ENCODE measurements at regions not wholly inside any gene's neighbourhood (a gene's known extent, or its start where the extent isn't known, plus 50 kb on each side); places are given as distances from the start of the nearest gene placed in this dataset.

DNA sequence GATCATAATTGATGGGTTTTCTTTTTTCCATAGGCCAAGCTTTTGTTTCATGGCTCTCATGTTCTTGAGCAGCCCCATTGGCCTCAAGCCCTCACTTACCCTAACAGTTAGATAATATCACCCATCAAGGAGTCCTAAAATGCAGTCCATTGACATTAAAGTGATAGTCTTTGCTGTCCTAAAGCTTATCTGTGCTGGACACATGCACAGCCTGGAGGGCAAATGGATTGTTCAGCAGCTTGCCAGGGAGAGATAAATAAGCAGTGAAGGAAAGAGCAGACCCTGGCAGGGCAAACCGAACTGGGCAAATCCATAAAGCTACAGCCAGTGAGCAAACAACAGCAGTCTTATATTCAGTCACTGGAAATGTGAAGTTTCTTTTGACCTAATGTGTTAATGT lies 199.6 kb upstream of the MID1 start:
- H3K27me3 ChIP-seq: no peaks in the 10 kb centered on the region
- H3K4me3 ChIP-seq: no peak overlapping the region
- H3K9me3 ChIP-seq: no peaks in the 10 kb centered on the region
- no peaks in the 10 kb centered on the region for H3K36me3 ChIP-seq
- DNase-seq: no peak
- H3K4me1 ChIP-seq: no peaks in the 10 kb centered on the region
- TF ChIP-seq, protein P1, sequence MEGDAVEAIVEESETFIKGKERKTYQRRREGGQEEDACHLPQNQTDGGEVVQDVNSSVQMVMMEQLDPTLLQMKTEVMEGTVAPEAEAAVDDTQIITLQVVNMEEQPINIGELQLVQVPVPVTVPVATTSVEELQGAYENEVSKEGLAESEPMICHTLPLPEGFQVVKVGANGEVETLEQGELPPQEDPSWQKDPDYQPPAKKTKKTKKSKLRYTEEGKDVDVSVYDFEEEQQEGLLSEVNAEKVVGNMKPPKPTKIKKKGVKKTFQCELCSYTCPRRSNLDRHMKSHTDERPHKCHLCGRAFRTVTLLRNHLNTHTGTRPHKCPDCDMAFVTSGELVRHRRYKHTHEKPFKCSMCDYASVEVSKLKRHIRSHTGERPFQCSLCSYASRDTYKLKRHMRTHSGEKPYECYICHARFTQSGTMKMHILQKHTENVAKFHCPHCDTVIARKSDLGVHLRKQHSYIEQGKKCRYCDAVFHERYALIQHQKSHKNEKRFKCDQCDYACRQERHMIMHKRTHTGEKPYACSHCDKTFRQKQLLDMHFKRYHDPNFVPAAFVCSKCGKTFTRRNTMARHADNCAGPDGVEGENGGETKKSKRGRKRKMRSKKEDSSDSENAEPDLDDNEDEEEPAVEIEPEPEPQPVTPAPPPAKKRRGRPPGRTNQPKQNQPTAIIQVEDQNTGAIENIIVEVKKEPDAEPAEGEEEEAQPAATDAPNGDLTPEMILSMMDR (IDR thresholded peaks at IDR 0.05): no peak
- H3K27ac ChIP-seq: no peak overlapping the region

DNA sequence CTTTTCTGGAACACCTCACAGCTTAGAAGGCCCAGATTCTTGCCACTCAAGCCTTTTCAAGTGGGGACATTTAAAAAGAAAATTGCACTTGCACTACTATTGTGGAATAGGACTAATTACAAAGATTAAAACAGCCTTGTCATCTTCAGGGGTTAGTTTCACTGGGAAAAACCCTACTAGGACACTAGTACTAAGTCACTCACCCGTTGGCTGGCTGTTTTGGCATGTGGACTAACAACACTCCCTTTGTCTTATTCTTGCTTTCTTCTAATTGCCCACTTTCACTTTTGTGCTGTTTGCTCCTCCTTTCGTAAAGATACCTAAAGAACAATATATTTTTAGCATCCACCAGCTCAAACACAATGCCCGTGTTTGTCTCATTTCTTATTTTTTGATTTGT lies 200.9 kb upstream of the MID1 start:
- no peaks in the 10 kb centered on the region for H3K36me3 ChIP-seq
- no peak overlapping the region for H3K4me3 ChIP-seq
- no peaks in the 10 kb centered on the region for H3K9me3 ChIP-seq
- no peaks in the 10 kb centered on the region for H3K4me1 ChIP-seq
- no peak for DNase-seq
- TF ChIP-seq POLR2A (IDR thresholded peaks at IDR 0.05): no peak
- TF ChIP-seq, protein P1 (IDR thresholded peaks at IDR 0.05): no peak
- H3K27me3 ChIP-seq: no peaks in the 10 kb centered on the region
- no peak overlapping the region for H3K27ac ChIP-seq

DNA sequence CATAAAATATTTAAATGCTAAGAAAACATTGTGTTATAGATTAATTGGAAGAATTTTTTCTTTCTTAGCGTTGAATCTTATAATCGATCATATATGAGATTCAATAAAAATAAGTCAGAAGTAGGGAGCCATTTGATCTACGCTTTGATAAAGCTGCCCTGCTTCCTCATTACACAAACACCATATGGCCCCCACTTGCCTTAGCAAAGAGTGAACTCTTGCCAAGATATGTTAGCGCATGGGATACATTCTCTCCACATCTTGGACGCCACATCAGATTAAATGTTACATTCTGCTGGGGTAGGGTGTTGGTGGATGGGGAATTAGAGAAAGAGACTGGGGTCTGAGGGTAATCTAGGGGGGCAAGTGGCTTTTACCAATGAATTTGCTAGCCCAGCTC lies 207.7 kb upstream of the MID1 start:
- Histone ChIP-seq H3K27ac (no peak overlapping the region), H3K36me3 (no peaks in the 10 kb centered on the region), H3K9me3 (no peaks in the 10 kb centered on the region), H3K4me3 (no peak overlapping the region), H3K4me1 (no peaks in the 10 kb centered on the region), H3K27me3 (no peaks in the 10 kb centered on the region)
- TF ChIP-seq, protein P1 (IDR thresholded peaks at IDR 0.05): no peak
- TF ChIP-seq POLR2A (IDR thresholded peaks at IDR 0.05): no peak
- DNase-seq: no peak

DNA sequence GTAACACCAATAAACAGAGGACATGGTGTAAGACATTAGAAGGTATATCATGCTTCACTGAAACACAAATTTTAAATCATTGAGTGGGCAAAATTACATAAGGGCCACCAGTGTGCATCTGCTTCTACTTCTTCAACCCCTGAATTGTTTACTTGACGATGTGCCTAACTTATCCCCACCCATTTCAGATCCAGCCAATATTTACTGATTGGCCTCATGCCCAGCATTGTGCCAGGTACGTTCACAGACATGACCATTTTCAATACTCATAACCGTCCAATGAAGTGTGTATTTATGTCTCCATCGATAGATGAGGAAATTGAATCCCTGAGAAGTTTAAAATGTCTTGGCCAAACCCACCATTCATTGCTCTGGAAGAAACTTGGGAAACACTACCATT lies 208.3 kb upstream of the MID1 start:
- H3K9me3 ChIP-seq: no peaks in the 10 kb centered on the region
- no peaks in the 10 kb centered on the region for H3K36me3 ChIP-seq
- H3K4me3 ChIP-seq: no peak overlapping the region
- no peaks in the 10 kb centered on the region for H3K4me1 ChIP-seq
- no peak for TF ChIP-seq POLR2A (IDR thresholded peaks at IDR 0.05)
- TF ChIP-seq, protein P1 (IDR thresholded peaks at IDR 0.05): no peak
- no peak overlapping the region for H3K27ac ChIP-seq
- H3K27me3 ChIP-seq: no peaks in the 10 kb centered on the region
- DNase-seq: no peak

DNA sequence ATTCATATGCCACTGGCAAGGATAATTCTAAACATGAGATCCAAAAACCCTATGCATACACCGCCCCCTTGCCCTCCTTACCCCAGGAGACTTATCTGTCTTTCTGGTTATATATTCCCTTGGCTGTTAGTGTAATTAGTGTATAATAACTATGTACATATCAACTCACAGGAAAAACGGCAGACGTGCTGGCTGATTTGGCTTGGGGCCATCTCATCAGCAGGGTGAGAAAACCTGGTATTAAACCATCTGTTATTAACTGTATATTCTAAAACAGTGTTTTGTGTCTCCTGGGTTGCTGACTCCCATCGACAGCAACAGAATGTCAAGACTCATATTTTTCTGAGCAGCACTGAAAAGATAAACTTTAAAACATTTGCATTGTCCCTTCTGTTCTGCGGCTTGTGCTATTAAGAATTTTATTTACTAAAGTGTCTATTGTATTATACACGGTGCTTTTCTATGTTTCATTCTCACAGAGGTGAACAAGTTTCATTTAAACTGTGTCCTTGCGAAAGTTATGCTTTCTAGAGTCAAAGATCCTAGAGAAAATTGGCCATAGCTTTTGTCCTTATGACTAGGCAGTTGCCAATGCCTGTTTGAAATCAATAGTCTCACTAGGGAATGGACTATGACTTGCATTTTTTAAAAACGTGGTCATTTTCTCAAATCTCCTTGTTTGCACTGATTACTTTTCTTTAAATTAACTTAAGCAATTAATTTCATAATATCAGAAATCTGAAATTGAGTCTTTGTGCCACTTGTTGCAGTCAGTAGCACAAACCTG lies 211.5 kb upstream of the MID1 start:
- peak overlapping the region in 1 of 4 donors; percentile 42 for H3K4me3 ChIP-seq

More for the DNA sequence above, 211.5 kb upstream of the MID1 start:
- DNase-seq: no peak
- Histone ChIP-seq H3K27ac (no peak overlapping the region), H3K27me3 (no peaks in the 10 kb centered on the region), H3K36me3 (no peaks in the 10 kb centered on the region), H3K4me1 (no peaks in the 10 kb centered on the region), H3K9me3 (no peaks in the 10 kb centered on the region)
- TF ChIP-seq, protein P1 (IDR thresholded peaks at IDR 0.05): no peak
- no peak for TF ChIP-seq POLR2A (IDR thresholded peaks at IDR 0.05)
